Ovary (tissue), 7 donors: ENCODE measurements at regions not wholly inside any gene's neighbourhood (a gene's known extent, or its start where the extent isn't known, plus 50 kb on each side); places are given as distances from the start of the nearest gene placed in this dataset.
A peak's percentile ranks its signal among the peaks of the same experiment; 100 is the strongest.

Experiments
- DNase-seq, 5 donors: peaks; one replicate each; pipeline ENCODE4 v3.0.0-alpha.2; 2019 to 2020
- H3K27ac ChIP-seq, 2 donors: fragments of 200-600 bp; one replicate each; pipeline versions ENCODE4 v1.5.1 to v1.8.0; 2019 to 2022
- H3K27me3 ChIP-seq: fragments of 200-600 bp; one replicate; pipeline ENCODE4 v1.8.0; 2022
- H3K36me3 ChIP-seq: fragments of 200-600 bp; sonication (generic); one replicate; pipeline ENCODE4 v1.5.1; 2019
- H3K4me1 ChIP-seq: one replicate; pipeline ENCODE4 v1.8.1; 2013; ENCODE audit warnings: mild to moderate bottlenecking, moderate library complexity; ENCODE audit not compliant: insufficient read depth
- H3K4me3 ChIP-seq: fragments of 200-600 bp; sonication (generic); one replicate; pipeline ENCODE4 v1.5.1; 2017
- H3K9me3 ChIP-seq, 2 donors: fragments of 200-600 bp in 1 of 2; sonication (generic) in 1 of 2; one replicate each; pipeline versions ENCODE4 v1.5.1 to v1.8.1; 2013 to 2019; ENCODE audit warnings: mild to moderate bottlenecking in 1 of 2, moderate library complexity in 1 of 2
- EP300 ChIP-seq: sonication (generic); formaldehyde crosslinking; IDR thresholded peaks from one replicate; pipeline ENCODE4 v1.6.1; 2017; ENCODE audit warnings: antibody characterized with exemption
- POLR2A ChIP-seq: fragments of 450-650 bp; IDR thresholded peaks from one replicate; pipeline ENCODE4 v1.6.1; 2017; ENCODE audit warnings: antibody characterized with exemption, mild to moderate bottlenecking, moderate library complexity
- WGBS, 3 donors: extraction: QIAGEN DNeasy Blood & Tissue Kit in 1 of 3; methylation state at CpG; one replicate each; pipeline versions ENCODE4 v1.1.5 to v1.1.7; 2013 to 2017; 5-methylcytosine and 5-hydroxymethylcytosine counted together
- intact Hi-C, 4 donors: fragments of 100-400 bp; cut with DNase I; formaldehyde crosslinking; loops; one replicate each; pipeline versions ENCODE4 v1.11.0 to v1.15.1; 2022 to 2023
- TF ChIP-seq, protein P1 (sequence below), 3 donors: fragments of 450-650 bp in 2 of 3; fragments of 200-600 bp in 1 of 3; IDR thresholded peaks; one replicate each; pipeline versions ENCODE4 v1.5.1 to v1.8.0; 2016 to 2022; ENCODE audit warnings: antibody characterized with exemption in 3 of 3, mild to moderate bottlenecking in 1 of 3
- donor health status: DM: no; HTN: no; CAD: no; lungs with moderate emphysema.
- donor health status: DM: no; HTN: no; CAD: no.
- donor health status: Bipolar disorder and iron deficiency.
- donor health status: DM: no; HTN: no; CAD: no.
- donor health status: DM: yes; HTN: yes; CAD: no.

DNA sequence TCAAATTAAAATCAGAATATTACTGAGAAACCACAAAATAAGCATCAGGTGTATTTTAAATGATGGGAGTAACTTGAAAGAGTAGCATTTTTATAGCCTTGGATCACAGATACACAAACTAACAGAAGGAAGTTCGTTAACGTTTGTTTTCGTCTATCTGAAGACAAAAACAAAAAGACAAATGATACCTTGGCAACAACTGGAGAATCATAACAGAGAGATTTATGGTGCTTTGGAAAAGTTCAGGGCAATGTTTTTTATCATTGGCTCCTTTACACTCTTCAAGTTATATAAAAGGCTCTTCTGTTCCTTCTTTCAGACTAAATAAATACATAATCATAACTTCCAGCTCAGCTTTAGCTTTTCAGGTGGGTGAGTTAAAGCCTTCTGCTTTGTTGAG lies 128.1 kb upstream of the VLDLR start:
- Histone ChIP-seq H3K27ac (peak overlapping the region in 1 of 2 donors; percentile 82), H3K4me3 (no peak overlapping the region), H3K4me1 (peaks cover 18% of the 10 kb centered on the region), H3K36me3 (no peaks in the 10 kb centered on the region), H3K9me3 (no peaks in the 10 kb centered on the region), H3K27me3 (no peaks in the 10 kb centered on the region)
- intact Hi-C loops: loop anchor here in 2 of 4 donors (5.0 to 10.0 kb wide), 2 partner anchors 129 to 231 kb away; partner anchors contain the start of gene VLDLR (in 1 of the 2)
- no peak for DNase-seq
- TF ChIP-seq POLR2A: no peak
- WGBS, 3 donors: 9 to 10% (median 10%) methylated on average over 3 of the region's 3 CpGs

DNA sequence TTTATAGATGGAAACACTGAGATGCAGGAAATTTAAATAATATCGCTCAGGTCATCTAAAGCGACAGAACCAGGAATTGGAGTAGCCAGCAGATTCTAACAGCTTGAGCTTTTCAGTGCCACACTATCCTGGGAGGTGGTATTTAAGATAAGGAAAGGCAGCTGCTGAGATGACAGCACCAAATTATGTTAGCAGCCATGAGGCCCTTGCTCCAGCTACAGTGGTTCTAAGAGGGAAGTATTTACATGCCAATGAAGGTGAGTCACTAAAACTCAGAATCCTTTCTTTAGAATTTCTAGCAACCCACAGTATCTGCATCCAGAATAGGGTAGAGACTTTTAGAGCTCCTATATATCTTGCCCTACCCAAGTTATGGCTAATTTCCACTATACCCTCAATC lies 127.0 kb upstream of the VLDLR start:
- peaks cover 18% of the 10 kb centered on the region for H3K4me1 ChIP-seq
- no peaks in the 10 kb centered on the region for H3K36me3 ChIP-seq
- DNase-seq: no peak
- WGBS, 3 donors: 82 to 86% (median 84%) methylated on average over 2 of the region's 2 CpGs
- intact Hi-C loops: loop anchor here in 2 of 4 donors (5.0 to 10.0 kb wide), 2 partner anchors 128 to 230 kb away; partner anchors contain the start of gene VLDLR (in 1 of the 2)
- peak overlapping the region in 1 of 2 donors; percentile 82 for H3K27ac ChIP-seq
- H3K27me3 ChIP-seq: no peaks in the 10 kb centered on the region
- H3K9me3 ChIP-seq: no peaks in the 10 kb centered on the region
- no peak for TF ChIP-seq EP300
- TF ChIP-seq POLR2A: no peak
- TF ChIP-seq, protein P1, sequence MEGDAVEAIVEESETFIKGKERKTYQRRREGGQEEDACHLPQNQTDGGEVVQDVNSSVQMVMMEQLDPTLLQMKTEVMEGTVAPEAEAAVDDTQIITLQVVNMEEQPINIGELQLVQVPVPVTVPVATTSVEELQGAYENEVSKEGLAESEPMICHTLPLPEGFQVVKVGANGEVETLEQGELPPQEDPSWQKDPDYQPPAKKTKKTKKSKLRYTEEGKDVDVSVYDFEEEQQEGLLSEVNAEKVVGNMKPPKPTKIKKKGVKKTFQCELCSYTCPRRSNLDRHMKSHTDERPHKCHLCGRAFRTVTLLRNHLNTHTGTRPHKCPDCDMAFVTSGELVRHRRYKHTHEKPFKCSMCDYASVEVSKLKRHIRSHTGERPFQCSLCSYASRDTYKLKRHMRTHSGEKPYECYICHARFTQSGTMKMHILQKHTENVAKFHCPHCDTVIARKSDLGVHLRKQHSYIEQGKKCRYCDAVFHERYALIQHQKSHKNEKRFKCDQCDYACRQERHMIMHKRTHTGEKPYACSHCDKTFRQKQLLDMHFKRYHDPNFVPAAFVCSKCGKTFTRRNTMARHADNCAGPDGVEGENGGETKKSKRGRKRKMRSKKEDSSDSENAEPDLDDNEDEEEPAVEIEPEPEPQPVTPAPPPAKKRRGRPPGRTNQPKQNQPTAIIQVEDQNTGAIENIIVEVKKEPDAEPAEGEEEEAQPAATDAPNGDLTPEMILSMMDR (IDR thresholded peaks at IDR 0.05): no peak
- no peak overlapping the region for H3K4me3 ChIP-seq

DNA sequence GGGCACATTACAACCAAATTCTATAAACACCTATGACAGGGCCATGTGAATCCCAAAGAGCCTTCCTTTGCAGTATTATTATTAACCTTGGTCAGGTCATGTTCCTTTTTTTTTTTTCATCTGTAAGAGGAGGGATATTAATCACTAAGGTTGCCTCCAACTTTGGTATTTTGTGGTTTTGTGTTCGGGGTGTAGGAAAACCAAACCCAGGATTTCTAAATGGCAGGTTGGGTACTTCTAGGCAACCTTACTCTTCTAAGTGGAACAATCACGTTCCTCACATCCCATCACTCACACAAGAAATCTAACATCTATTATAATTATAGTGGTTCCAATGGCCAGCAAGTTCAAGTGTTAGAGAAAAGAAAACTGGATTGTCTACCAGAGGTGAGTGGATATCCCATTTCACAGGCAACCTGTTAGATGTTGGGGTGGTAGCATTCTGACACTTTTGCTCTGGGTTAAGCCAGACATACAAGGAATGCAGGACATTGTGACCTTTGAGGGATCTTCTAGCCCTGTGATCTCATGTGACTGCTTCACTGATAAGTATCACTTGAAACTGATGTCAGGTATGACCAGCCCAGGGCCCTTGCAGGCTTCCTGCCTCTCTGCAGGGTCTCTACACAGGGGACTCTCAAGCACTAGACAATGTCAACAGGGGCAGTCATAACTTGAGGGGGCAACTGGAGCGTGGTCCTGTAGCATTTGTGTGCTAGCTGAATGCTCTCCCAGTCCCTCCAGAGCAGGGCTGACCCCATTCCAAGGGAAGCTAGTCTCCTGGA lies 126.2 kb upstream of the VLDLR start:
- Histone ChIP-seq H3K27ac (peak overlapping the region in 1 of 2 donors; percentile 82), H3K27me3 (no peaks in the 10 kb centered on the region), H3K9me3 (no peaks in the 10 kb centered on the region), H3K4me1 (peaks cover 15% of the 10 kb centered on the region), H3K36me3 (no peaks in the 10 kb centered on the region), H3K4me3 (no peak overlapping the region)
- no peak for DNase-seq
- intact Hi-C loops: loop anchor here in 1 of 4 donors (10.0 kb wide), 1 partner anchor 229 kb away; no protein-coding TSS in a partner anchor
- no peak for TF ChIP-seq POLR2A
- TF ChIP-seq, protein P1 (IDR thresholded peaks at IDR 0.05): no peak
- no peak for TF ChIP-seq EP300
- WGBS, 3 donors: 92 to 97% (median 93%) methylated on average over 3 of the region's 3 CpGs

DNA sequence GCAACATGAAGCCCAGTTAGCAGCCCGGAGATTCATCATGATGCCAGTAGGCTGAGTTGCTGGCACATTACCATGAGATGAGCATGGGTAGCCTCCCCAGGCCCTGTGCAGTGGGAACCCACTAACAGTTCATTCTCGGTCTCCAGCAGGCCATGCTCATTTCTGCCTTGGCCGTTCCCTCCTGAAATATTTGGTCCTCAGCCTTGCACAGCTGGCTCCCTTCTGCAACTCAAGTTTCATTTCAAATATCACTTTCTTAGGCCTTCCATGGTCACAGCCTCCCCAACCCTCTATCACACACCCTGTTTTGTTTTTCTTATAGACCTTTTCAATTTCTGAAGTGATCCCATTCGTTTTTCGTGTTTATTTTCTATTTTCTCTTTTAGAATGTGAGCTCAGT lies 125.4 kb upstream of the VLDLR start:
- DNase-seq: no peak
- Histone ChIP-seq H3K27me3 (no peaks in the 10 kb centered on the region), H3K4me1 (peaks cover 13% of the 10 kb centered on the region), H3K27ac (peak overlapping the region in 1 of 2 donors; percentile 26), H3K4me3 (no peak overlapping the region), H3K36me3 (no peaks in the 10 kb centered on the region), H3K9me3 (no peaks in the 10 kb centered on the region)
- intact Hi-C loops: loop anchor here in 1 of 4 donors (10.0 kb wide), 1 partner anchor 229 kb away; no protein-coding TSS in a partner anchor
- TF ChIP-seq, protein P1 (IDR thresholded peaks at IDR 0.05): no peak
- no peak for TF ChIP-seq POLR2A
- 68 to 81% (median 74%) methylated on average over 5 of the region's 5 CpGs for WGBS, 3 donors

DNA sequence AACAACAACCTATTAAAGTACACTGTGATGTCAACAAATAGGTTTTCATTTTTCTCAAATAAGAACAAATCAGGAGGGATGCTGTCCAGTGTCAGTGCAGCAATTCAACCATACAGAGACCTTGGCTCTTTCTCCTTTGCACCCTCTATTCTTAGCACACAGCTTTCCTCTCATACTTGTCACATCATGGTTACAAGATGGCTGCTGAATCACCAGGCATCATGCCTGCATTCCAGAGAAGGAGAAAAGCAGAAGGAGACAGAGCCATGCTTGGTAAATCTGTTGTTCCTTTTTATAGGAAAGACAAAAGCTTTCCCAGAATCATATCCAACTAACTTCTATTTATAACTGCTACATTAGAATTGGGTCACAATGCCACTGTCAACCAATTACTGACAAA lies 124.7 kb upstream of the VLDLR start:
- Histone ChIP-seq H3K4me3 (no peak overlapping the region), H3K4me1 (peaks cover 13% of the 10 kb centered on the region), H3K36me3 (no peaks in the 10 kb centered on the region), H3K27me3 (no peaks in the 10 kb centered on the region), H3K9me3 (no peaks in the 10 kb centered on the region), H3K27ac (peak overlapping the region in 1 of 2 donors; percentile 40)
- TF ChIP-seq EP300 (no peak), POLR2A (no peak)
- TF ChIP-seq, protein P1 (IDR thresholded peaks at IDR 0.05): no peak
- no peak for DNase-seq
- intact Hi-C loops: loop anchor here in 1 of 4 donors (10.0 kb wide), 1 partner anchor 228 kb away; no protein-coding TSS in a partner anchor
